HG03432 (cell line): ENCODE measurements at regions not wholly inside any gene's neighbourhood (a gene's known extent, or its start where the extent isn't known, plus 50 kb on each side); places are given as distances from the start of the nearest gene placed in this dataset.
"Not testable (repeated sequence)": the region's sequence is repeated elsewhere in the genome, so short reads cannot be mapped to it uniquely, and the experiment has no call there.

Experiments
- ATAC-seq: cut with Tn5 transposase; IDR thresholded peaks from one replicate; pipeline ENCODE4 v1.9.1; 2021; ENCODE audit warnings: mild to moderate bottlenecking, moderate library complexity; ENCODE audit not compliant: unreplicated experiment

DNA sequence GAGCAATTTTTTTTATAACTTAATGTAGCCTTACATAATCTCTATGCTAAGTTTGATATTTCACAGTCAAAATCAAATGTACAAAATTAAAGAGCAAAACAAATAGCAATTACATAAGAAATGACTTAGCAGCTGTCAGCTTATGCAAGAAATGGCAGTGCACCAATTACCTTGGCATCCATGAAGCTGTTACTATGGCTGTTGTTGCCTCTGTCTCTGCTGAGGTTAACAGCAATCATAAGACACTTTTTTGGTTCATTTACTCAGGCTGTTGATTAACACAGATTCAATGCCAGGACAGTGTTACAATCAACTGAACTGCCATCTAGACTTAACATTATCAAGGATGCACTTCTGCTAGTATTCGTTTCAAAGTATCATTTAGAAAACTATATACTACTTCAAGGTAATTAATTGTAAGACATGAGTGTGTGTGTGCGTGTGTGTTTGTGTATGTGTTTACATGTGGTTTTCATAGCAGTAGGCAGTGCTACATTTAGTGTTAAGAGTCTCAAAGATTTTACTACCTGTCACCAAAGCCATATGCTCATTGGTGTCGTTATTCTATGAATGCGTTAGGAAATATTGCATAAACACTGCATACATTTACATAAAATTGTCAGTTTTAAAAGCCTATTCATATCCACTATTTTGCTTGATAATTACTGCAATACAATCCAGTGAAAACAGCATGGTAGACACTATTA, 1084.2 kb upstream of the COX7C start:
- no peak for ATAC-seq

DNA sequence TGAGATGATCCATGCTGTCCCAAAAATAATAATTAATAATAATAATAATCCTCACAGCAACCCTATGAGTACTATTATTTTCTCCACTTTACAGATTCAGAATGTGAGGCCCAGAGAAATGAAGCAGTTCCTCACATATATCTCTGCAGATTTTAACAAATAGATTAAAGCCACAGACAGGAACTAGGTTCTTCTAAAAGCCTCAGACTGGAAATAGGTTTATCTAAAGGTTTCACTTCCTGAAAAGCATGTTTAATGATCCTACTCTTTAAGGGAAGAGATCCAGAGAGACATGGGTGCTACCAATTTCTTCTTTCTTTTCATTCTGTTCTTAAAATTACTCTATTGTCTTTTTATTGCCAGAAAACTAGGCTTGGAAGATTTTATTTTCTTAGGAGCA, 1079.4 kb upstream of the COX7C start:
- no peak for ATAC-seq

DNA sequence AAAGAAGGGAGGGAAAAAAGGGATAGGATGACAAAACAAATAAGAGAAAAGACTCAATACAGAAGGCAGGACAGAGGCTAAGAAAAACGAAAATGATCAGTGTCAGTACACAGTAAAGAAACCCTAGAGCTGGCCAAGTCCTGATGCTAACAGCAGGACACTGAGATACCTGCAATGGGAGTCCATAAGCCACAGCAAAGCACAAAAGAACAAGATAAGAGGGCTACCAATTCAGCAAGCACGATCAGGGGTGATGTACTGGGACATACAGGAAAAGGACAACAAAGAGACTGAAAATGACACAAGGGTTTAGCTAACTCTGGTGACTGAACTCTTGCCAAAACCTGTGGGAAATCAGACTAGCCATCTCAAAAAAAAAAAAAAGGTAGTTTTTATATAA, 1072.6 kb upstream of the COX7C start:
- ATAC-seq: no peak

DNA sequence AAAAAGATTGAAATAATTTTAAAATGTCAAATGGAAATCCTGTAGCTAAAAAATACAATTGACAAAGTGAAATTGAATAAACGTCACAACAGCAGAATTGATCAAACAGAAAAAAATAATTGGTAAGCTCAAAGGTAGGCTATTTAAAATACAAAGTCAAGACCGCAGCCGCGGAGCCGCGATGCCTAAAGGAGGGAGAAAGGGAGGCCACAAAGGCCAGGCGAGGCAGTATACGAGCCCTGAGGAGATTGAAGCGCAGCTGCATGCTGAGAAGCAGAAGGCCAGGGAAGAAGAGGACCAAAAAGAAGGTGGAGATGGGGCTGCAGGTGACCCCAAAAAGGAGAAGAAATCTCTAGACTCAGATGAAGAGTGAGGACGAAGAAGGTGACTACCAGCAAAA, 1068.5 kb upstream of the COX7C start:
- ATAC-seq: no peak

DNA sequence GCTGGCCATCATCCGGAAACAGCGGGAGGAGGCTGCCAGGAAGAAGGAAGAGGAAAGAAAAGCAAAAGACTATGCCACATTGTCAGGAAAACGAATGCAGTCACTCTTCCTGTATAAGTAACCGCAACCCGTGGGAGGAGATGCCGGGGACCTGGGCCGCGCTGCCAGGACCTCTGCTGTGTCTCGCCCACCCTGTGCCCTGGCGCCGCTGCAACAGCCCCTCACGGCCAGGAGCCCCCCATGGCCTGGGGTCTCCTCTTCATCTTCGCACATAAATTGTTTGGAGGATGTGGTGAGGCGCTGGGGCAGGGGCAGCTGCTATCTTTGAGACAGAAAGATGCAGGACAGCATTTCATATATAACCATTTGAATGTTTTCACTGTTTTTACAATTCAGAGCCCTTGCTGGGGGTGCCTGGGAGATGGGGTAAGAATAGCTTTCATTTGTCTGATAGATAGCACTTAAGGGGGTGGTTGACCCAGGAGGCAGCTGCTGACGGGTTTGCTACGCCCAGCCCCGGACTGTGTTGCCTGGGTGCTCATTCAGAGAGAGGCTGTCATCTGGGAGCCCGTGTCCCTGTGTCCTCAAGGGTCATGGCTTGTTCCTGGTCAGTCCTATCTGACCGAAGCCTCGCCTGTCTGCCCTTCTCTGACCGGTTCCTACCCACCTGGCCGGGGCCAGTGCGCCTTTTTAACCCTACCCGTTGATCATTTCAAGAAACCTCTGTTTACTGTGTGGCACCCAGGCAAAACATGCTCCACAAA, 1067.7 kb upstream of the COX7C start:
- ATAC-seq: no peak

DNA sequence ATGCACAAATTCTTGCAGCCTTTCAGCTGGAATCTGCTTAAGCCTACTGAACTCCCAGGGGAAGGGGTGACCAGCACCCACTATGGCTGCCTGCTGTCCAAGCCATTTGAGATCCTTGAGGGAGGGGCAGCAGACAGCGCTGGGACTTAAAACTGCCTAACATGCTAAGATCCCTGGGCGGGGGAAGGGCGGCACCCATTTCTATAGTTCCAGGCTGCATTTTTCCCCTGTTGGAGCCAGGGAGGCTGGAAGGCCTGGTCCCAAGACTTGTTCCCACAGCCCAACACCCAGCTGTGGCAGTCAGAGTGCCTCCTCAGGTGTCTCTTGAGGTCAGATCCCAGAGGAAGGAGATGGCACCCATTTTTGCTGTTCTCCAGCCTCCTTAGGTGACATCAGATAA, 1061.3 kb upstream of the COX7C start:
- ATAC-seq: no peak

DNA sequence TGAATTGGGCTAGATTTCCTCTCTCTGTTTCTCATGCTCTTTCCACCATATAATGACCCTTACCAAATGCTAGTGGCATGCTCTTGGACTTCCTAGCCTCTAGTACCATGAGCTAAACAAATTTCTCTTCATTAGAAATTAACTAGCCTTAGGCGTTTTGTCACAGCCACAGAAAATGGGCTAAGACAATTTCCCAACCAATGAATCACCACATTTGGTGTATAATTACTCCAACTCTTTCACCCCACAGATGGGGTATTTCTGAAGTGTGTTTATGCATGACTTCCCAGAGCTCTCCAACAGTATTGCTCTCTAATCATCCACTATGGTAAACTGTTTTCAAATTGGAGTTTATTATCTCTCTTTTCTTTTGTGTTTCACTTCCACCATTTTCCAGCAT, 1041.1 kb upstream of the COX7C start:
- no peak for ATAC-seq

DNA sequence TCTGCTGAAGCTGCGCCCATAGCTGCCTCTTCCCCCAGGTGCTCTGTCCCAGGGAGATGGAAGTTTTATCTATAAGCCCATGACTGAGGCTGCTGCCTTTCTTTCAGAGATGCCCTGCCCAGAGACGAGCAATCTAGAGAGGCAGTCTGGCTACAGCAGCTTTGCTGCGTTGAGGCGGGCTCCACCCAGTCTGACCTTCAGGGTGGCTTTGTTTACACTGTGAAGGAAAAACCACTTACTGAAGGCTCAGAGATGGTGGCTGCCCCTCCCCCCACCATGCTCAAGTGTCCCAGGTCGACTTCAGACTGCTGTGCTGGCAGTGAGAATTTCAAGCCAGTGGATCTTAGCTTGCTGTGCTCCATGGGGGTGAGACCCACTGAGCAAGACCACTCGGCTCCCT, 1029.9 kb upstream of the COX7C start:
- not testable (repeated sequence) for ATAC-seq

DNA sequence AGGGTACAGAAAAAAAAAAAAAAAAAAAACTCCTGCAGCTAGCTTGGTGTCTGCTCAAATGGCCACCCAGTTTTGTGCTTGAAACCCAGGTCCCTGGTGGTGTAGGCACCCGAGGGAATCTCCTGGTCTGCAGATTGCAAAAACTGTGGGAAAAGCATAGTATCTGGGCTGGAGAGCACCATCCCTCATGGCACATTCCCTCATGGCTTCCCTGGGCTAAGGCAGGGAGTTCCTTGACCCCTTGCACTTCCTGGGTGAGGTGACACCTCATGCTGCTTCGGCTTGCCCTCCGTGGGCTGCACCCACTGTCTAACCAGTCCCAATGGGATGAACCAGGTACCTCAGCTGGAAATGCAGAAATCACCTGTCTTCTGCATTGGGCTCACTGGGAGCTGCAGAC, 1029.5 kb upstream of the COX7C start:
- not testable (repeated sequence) for ATAC-seq

DNA sequence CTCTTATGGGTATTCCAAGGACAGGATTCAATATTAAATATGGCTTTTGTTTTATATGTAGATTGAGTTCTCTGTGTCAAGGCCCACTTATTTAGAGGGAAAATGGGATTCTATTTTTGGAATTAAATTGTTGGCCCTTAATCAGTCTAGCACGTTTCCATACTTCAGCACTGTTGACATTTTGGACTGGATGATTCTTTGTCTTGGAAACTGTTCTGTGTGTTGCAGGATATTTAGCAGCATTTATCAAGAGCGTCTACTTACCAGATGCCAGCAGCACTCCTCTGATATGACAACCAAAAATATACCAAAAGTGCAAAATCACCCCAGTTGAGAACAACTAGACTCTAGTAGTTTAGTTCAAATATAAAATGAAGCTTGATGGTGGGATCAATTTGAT, 1027.0 kb upstream of the COX7C start:
- no peak for ATAC-seq

DNA sequence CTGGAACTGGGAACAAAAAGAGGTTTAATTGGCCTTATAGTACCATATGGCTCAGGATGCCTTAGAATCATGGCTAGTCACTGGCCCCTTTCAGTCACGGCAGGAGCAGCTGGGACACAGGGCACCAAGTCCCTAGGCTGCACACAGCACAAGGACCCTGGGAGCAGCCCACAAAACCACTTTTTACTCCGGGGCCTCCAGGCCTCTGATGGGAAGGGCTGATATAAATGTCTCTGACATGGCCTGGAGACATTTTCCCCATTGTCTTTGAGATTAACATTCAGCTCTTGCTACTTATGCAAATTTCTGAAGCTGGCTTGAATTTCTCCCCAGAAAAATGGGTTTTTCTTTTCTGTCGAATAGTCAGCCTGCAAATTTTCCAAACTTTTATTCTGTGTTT, 1026.4 kb upstream of the COX7C start:
- ATAC-seq: no peak

DNA sequence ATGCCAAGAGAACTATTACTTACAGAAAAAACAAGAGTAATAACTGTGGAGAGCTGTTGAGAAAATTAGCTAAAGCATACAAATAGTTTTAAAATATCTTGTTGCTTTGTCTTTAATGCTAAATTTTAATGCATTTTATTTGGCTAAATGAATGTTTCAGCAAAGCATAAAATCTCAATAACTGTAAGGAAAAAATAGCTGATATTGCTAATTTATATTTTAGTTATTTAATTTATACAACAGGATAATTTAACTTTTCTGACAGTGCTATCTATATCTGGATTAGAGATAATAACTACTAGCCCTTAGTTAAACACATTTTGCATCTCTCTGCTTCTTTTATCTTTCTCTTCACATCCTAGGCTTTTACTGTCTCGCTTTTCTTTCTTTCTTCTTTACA, 1014.9 kb upstream of the COX7C start:
- ATAC-seq: no peak

DNA sequence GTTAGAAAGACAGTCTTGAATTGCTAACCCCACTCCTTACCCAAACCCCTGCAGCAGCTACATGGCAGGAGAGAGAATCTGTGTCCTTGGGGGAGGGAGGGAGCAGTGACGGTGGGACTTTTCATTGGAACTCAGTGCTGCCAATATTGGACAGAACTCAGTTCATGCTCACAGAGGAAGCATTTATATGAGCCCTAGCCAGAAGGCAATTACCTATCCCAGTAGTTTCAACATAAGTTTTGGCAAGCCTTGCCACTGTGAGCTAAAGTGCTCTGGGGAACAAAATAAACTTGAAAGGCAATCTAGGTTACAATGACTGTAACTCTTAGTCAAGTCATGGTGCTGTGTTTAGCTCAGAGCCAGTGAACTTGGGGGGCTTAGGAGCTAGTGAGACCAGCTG, 1013.4 kb upstream of the COX7C start:
- ATAC-seq: no peak

DNA sequence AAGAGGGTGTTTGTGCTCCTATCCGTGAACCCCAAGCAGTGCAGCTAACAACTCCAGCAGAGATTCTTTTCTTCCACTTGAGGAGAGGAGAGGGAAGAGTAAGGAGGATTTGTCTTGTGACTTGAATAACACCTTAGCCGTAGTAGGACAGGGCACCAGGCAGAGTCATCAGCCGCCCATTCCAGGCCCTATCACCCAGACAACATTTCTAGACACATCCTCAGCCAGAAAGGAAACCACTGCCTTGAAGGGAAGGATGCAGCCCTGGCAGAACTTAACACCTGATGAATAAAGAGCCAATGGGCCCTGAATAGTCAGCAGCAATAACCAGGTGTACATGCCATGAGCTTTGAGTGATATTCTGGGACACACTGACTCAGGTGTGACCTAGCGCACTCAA, 1013.0 kb upstream of the COX7C start:
- ATAC-seq: no peak

DNA sequence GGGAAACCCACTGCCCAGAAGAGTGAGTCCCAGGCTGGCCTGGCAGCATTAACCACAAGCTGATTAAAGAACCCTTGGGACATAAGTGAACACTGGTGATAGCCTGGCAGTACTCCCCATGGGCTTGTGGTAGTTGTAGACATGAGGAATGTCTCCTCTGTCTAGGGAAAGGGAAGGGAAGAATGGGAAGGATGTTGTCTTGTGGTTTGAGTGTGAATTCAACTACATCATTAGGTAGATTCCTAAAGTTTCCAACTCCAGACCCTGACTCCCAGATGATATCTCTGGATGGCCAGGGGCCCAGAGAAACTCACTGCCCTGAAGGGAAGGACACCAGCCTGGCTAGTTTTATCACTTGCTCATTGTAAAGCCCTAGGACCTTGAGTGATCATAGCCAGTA, 1012.4 kb upstream of the COX7C start:
- ATAC-seq: no peak

DNA sequence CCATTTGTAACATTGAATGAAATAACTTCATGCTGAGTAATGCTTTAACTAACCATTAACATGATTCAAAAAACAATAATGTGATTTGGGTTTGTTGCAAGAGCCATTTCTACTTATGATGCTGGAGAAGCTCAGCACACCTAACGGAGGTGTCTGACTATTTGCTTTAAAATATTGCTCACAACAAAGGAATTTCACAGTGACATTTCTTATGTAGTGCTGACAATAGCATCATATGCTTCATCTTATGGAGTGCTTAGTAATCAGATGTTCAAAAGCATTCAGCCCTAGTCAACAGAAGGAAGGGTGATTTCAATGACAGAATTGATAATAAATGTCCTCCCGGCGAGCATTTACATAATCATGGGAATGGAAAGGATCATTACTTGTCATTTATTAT, 1003.3 kb upstream of the COX7C start:
- ATAC-seq: no peak

DNA sequence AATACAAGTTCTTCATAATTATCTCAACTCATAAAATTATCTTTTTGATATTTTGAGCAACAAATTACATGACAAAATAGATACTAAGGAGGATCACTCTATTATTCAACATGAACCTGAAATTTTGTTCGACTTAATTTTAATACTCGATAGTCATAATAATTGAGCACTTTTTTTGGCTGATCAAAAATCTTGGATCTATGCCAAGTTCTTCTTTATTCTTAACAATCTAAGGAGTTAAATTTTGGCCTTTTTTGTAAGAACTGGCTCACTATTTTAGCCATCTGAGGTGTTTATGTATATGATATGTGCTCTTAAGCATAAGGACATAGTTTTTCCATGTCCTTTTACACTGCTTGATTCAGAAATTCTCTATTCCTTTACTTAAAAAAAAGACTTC, 996.1 kb upstream of the COX7C start:
- ATAC-seq: no peak

DNA sequence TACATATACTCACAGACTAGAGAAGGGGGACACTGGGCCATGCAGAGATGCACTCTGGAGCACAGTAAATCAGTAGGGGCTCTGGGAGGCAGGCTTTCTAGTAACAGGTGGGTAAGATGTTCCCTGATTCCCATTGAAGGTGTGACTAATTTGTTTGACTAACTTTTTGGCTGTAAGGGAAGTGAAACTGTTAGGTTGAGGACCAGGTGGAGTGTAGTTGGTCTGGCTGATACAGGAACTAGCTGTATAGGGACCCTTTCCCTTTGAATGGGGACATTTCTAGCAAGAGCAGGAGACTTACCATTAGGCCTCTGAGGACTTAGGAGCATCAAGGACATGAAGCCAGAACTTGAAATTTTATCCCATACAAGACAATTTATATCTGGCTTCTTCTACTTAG, 989.6 kb upstream of the COX7C start:
- no peak for ATAC-seq

DNA sequence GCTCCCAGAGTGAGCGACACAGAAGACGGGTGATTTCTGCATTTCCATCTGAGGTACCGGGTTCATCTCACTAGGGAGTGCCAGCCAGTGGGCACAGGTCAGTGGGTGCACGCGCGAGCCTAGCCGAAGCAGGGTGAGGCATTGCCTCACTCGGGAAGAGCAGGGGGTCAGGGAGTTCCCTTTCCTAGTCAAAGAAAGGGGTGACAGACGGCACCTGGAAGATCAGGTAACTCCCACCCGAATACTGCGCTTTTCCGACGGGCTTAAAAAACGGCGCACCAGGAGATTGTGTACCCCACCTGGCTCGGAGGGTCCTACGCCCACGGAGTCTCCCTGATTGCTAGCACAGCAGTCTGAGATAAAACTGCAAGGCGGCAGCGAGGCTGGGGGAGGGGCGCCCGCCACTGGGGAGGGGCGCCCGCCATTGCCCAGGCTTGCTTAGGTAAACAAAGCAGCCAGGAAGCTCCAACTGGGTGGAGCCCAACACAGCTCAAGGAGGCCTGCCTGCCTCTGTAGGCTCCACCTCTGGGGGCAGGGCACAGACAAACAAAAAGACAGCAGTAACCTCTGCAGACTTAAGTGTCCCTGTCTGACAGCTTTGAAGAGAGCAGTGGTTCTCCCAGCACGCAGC, 979.1 kb upstream of the COX7C start:
- ATAC-seq: not testable (repeated sequence)

DNA sequence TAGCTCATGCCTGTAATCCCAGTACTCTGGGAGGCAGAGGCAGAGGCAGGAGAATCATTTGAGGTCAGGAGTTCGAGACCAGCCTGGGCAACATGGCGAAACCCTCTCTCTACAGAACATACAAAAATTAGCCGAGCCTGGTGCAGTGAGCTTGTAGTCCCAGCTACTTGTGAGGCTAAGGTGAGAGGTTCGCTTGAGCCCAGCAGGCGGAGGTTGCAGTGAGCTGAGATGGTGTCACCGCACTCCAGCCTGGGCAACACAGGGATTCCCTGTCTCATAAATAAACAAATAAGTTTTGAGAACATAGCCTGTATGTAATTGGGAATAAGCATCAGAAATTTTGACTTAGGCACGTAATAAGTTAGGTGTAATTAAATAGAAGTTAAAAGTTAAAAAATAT, 971.7 kb upstream of the COX7C start:
- ATAC-seq: no peak

DNA sequence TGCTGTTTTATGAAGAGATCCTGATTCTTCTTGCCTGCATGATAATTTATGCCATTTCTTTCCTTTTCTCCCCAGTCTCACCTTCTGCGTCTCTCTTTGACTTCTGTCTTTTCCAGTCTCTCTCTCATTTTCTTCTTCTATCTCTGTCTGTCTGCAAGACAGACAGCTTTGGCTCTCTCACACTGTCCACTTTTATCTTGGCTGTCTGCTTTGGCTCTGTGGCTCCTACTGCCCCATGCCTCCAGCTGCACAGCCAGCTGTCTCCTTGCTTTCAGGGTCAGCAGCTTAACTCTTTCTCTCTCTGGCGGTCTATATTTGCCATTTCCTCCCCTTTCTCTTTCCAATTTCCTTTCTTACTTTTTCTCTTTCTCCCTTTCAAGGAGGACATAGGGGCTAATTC, 971.1 kb upstream of the COX7C start:
- ATAC-seq: no peak
